ENCODE measurements at regions not wholly inside any gene's neighbourhood (a gene's known extent, or its start where the extent isn't known, plus 50 kb on each side); places are given as distances from the start of the nearest gene placed in this dataset.
"Not testable (repeated sequence)": the region's sequence is repeated elsewhere in the genome, so short reads cannot be mapped to it uniquely, and the experiment has no call there.

DNA sequence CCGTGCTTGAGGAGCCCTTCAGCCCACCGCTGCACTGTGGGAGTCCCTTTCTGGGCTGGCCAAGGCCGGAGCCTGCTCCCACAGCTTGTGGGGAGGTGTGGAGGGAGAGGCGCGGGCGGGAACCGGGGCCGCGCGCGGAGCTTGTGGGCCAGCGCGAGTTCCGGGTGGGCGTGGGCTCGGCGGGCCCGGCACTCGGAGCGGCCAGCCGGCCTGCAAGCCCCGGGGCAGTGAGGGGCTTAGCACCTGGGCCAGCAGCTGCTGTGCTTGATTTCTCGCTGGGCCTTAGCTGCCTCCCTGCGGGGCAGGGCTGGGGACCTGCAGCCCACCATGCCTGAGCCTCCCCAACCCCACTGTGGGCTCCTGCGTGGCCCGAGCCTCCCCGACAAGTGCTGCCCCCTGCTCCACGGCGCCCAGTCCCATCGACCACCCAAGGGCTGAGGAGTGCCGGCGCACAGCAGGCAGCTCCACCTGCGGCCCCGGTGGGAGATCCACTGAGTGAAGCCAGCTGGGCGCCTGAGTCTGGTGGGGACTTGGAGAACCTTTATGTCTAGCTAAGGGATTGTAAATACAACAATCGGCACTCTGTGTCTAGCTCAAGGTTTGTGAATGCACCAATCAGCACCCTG is 79.0 kb upstream of the KCNAB1 start:
- H3K4me3 ChIP-seq (ENCODE audit: low read depth in 2 of 2, low read length in 1 of 2); H3K9me2 ChIP-seq; H3K27ac ChIP-seq (ENCODE audit: low read depth in 2 of 2, low read length in 1 of 2); H4K20me1 ChIP-seq (ENCODE audit: insufficient read depth); H3K4me1 ChIP-seq (ENCODE audit: control insufficient read depth in 1 of 2, insufficient read depth in 2 of 2, low read depth in 1 of 2, low read length in 1 of 2); POLR2A ChIA-PET; H3K4me2 ChIP-seq; H3K9ac ChIP-seq; H3K36me3 ChIP-seq (replicated peaks in 1 of 2; ENCODE audit: control insufficient read depth in 1 of 2, insufficient read depth in 2 of 2, low read length in 1 of 2); H3F3A ChIP-seq (replicated peaks; ENCODE audit: insufficient read depth); H3K27me3 ChIP-seq (ENCODE audit: insufficient read depth); H2AFZ ChIP-seq (ENCODE audit: low read depth); DNase-seq; H3K9me3 ChIP-seq; H3K79me2 ChIP-seq (ENCODE audit: insufficient read depth): not testable (repeated sequence)
- WGBS (ENCODE audit: low lambda C conversion rate) = 93% methylated on average over 22 of the region's 36 CpGs
- CTCF ChIA-PET = interaction anchor here (1.2 kb wide), 1 partner anchor 28 kb away, joined by 3 read pairs; no protein-coding TSS in a partner anchor

DNA sequence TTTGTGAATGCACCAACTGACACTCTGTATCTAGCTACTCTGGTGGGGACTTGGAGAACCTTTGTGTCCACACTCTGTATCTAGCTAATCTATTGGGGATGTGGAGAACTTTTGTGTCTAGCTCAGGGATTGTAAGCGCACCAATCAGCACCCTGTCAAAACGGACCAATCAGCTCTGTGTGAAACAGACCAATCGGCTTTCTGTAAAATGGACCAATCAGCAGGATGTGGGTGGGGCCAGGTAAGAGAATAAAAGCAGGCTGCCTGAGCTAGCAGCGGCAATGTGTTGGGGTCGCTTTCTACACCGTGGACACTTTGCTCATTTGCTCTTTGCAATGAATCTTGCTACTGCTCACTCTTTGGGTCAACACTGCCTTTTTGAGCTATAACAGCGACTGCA is 78.5 kb upstream of the KCNAB1 start:
- H3K9me3 ChIP-seq; H2AFZ ChIP-seq (ENCODE audit: low read depth); H3K79me2 ChIP-seq (ENCODE audit: insufficient read depth); DNase-seq; H4K20me1 ChIP-seq (ENCODE audit: insufficient read depth); H3K27me3 ChIP-seq (ENCODE audit: insufficient read depth); H3K9ac ChIP-seq; H3K9me2 ChIP-seq; H3F3A ChIP-seq (replicated peaks; ENCODE audit: insufficient read depth); H3K4me1 ChIP-seq (ENCODE audit: control insufficient read depth in 1 of 2, insufficient read depth in 2 of 2, low read depth in 1 of 2, low read length in 1 of 2); H3K4me3 ChIP-seq (ENCODE audit: low read depth in 2 of 2, low read length in 1 of 2); H3K27ac ChIP-seq (ENCODE audit: low read depth in 2 of 2, low read length in 1 of 2); POLR2A ChIA-PET; H3K36me3 ChIP-seq (replicated peaks in 1 of 2; ENCODE audit: control insufficient read depth in 1 of 2, insufficient read depth in 2 of 2, low read length in 1 of 2); H3K4me2 ChIP-seq: not testable (repeated sequence)
- CTCF ChIA-PET = interaction anchor here (1.2 kb wide), 1 partner anchor 27 kb away, joined by 3 read pairs; no protein-coding TSS in a partner anchor
- WGBS (ENCODE audit: low lambda C conversion rate) = 83% methylated on average over 7 of the region's 7 CpGs

DNA sequence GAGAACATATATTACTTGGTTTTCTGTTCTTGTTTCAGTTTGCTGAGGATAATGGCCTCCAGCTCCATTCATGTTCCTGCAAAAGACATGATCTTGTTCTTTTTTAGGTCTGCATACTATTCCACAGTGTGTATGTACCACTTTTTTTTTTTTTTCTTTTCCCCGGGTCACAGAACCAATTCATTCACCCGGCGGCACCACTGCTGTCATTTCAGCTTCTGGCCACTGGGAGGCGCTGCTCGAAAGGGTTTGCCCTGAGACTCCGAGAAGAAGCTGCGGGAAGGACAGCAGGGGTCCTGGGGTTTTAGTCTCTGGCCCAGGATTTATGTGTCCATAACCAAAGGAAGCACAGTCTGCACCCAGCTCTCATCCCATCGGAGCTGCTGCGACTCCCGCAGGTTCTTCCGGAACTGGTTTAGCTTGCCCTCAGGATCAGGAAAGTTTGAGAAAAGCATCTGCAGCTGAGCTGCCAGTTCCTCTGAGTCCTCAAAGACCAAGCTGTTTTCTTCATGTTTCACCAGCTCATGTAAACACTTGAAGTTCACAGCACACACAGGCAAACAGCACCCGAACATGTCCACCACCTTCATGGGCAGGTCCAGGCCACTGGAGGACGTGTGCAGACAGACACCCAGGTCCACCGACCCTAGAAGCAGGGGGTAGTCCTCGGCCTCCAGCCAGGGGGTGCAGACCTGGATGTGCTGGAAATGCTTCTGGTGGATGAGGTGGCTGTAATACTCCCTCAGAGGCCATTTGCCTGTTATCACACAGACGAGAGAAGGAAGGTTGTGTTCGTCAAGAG is 76.3 kb upstream of the KCNAB1 start:
- CTCF ChIA-PET = interaction anchor here (0.6 to 2.1 kb wide), 7 partner anchors 8 to 1038 kb away, joined by 3 to 4 read pairs (median 3); no protein-coding TSS in a partner anchor
- POLR2A ChIA-PET = interaction anchor here (0.6 to 1.2 kb wide), 2 partner anchors 10 to 12 kb away, joined by 4 to 8 read pairs; no protein-coding TSS in a partner anchor

More for the DNA sequence above, 76.3 kb upstream of the KCNAB1 start:
- TF ChIP-seq, protein P1, sequence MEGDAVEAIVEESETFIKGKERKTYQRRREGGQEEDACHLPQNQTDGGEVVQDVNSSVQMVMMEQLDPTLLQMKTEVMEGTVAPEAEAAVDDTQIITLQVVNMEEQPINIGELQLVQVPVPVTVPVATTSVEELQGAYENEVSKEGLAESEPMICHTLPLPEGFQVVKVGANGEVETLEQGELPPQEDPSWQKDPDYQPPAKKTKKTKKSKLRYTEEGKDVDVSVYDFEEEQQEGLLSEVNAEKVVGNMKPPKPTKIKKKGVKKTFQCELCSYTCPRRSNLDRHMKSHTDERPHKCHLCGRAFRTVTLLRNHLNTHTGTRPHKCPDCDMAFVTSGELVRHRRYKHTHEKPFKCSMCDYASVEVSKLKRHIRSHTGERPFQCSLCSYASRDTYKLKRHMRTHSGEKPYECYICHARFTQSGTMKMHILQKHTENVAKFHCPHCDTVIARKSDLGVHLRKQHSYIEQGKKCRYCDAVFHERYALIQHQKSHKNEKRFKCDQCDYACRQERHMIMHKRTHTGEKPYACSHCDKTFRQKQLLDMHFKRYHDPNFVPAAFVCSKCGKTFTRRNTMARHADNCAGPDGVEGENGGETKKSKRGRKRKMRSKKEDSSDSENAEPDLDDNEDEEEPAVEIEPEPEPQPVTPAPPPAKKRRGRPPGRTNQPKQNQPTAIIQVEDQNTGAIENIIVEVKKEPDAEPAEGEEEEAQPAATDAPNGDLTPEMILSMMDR (IDR thresholded peaks at IDR 0.05) = peak; percentile 74
- peak; percentile 38 for TF ChIP-seq RAD21 (IDR thresholded peaks at IDR 0.05; ENCODE audit: low read length)
- 0 out of 2 replicates have a peak, but pooled peaks have one; percentile 8 for TF ChIP-seq SMC3 (IDR thresholded peaks at IDR 0.05; ENCODE audit: low read depth, low read length)
- not testable (repeated sequence) for H3K4me2 ChIP-seq; H3K9me3 ChIP-seq; H2AFZ ChIP-seq (ENCODE audit: low read depth); H3K9ac ChIP-seq; H3K4me3 ChIP-seq (ENCODE audit: low read depth in 2 of 2, low read length in 1 of 2); H3K27me3 ChIP-seq (ENCODE audit: insufficient read depth); H3K27ac ChIP-seq (ENCODE audit: low read depth in 2 of 2, low read length in 1 of 2); H3K9me2 ChIP-seq; H4K20me1 ChIP-seq (ENCODE audit: insufficient read depth); H3F3A ChIP-seq (replicated peaks; ENCODE audit: insufficient read depth); H3K4me1 ChIP-seq (ENCODE audit: control insufficient read depth in 1 of 2, insufficient read depth in 2 of 2, low read depth in 1 of 2, low read length in 1 of 2); H3K36me3 ChIP-seq (replicated peaks in 1 of 2; ENCODE audit: control insufficient read depth in 1 of 2, insufficient read depth in 2 of 2, low read length in 1 of 2); H3K79me2 ChIP-seq (ENCODE audit: insufficient read depth)
- 47% methylated on average over 13 of the region's 17 CpGs for WGBS (ENCODE audit: low lambda C conversion rate)
- peak; percentile 38 for DNase-seq

Data from SK-N-SH (cell line).